GM18498 (cell line): ENCODE measurements at regions not wholly inside any gene's neighbourhood (a gene's known extent, or its start where the extent isn't known, plus 50 kb on each side); places are given as distances from the start of the nearest gene placed in this dataset.
"Not testable (repeated sequence)": the region's sequence is repeated elsewhere in the genome, so short reads cannot be mapped to it uniquely, and the experiment has no call there.

Source experiments
- ATAC-seq: cut with Tn5 transposase; IDR thresholded peaks from one replicate; pipeline ENCODE4 v1.9.1; 2021; ENCODE audit warnings: mild to moderate bottlenecking, moderate library complexity; ENCODE audit not compliant: unreplicated experiment

GRCh38 chr20:48147311-48147710 is 362.0 kb upstream of the SULF2 start:
- no peak for ATAC-seq

- ATAC-seq: no peak
These were observed 361.6 kb upstream of the SULF2 start for GRCh38 chr20:48146877-48147276.

- no peak for ATAC-seq
These were observed 361.0 kb upstream of the SULF2 start for GRCh38 chr20:48146308-48146707.

GRCh38 chr20:48143435-48144081 is 358.3 kb upstream of the SULF2 start:
- ATAC-seq: no peak

- no peak for ATAC-seq
These were observed 357.2 kb upstream of the SULF2 start for GRCh38 chr20:48142516-48142773.

- ATAC-seq: no peak
These were observed 356.6 kb upstream of the SULF2 start for GRCh38 chr20:48141660-48142515.

GRCh38 chr20:48139262-48140041 is 354.2 kb upstream of the SULF2 start:
- ATAC-seq: no peak

GRCh38 chr20:48132834-48133233 is 347.6 kb upstream of the SULF2 start:
- ATAC-seq: no peak

- no peak for ATAC-seq
These were observed 346.3 kb upstream of the SULF2 start for GRCh38 chr20:48131581-48131980.

GRCh38 chr20:48129345-48129942 is 344.2 kb upstream of the SULF2 start:
- ATAC-seq: no peak

GRCh38 chr20:48128436-48128835 is 343.2 kb upstream of the SULF2 start:
- ATAC-seq: no peak

GRCh38 chr20:48127964-48128363 is 342.7 kb upstream of the SULF2 start:
- not testable (repeated sequence) for ATAC-seq

- ATAC-seq: not testable (repeated sequence)
These were observed 341.9 kb upstream of the SULF2 start for GRCh38 chr20:48127133-48127532.

GRCh38 chr20:48126227-48126740 is 341.0 kb upstream of the SULF2 start:
- ATAC-seq: no peak

- ATAC-seq: no peak
These were observed 339.7 kb upstream of the SULF2 start for GRCh38 chr20:48124960-48125359.

- no peak for ATAC-seq
These were observed 339.0 kb upstream of the SULF2 start for GRCh38 chr20:48124181-48124782.

- no peak for ATAC-seq
These were observed 334.8 kb upstream of the SULF2 start for GRCh38 chr20:48120120-48120519.

- not testable (repeated sequence) for ATAC-seq
These were observed 334.1 kb upstream of the SULF2 start for GRCh38 chr20:48119389-48119788.

GRCh38 chr20:48115502-48115901 is 330.2 kb upstream of the SULF2 start:
- ATAC-seq: no peak

GRCh38 chr20:48107560-48107959 is 322.3 kb upstream of the SULF2 start:
- ATAC-seq: no peak

- ATAC-seq: no peak
These were observed 321.1 kb upstream of the SULF2 start for GRCh38 chr20:48106428-48106827.
